ENCODE measurements at regions not wholly inside any gene's neighbourhood (a gene's known extent, or its start where the extent isn't known, plus 50 kb on each side); places are given as distances from the start of the nearest gene placed in this dataset.

GRCh38 chr1:208314431-208314830 is 70.2 kb upstream of the PLXNA2 start:
- no peak for TF ChIP-seq EZH2 (IDR thresholded peaks at IDR 0.05; ENCODE audit: borderline replicate concordance, low read depth, low read length, severe bottlenecking)
- no peak for TF ChIP-seq CTCF (IDR thresholded peaks at IDR 0.05; ENCODE audit: borderline replicate concordance, extremely low read depth, low read length, poor library complexity, severe bottlenecking)

Measured in DND-41 (cell line).